ENCODE measurements at regions not wholly inside any gene's neighbourhood (a gene's known extent, or its start where the extent isn't known, plus 50 kb on each side); places are given as distances from the start of the nearest gene placed in this dataset.
A peak's percentile ranks its signal among the peaks of the same experiment; 100 is the strongest.
"Not testable (repeated sequence)": the region's sequence is repeated elsewhere in the genome, so short reads cannot be mapped to it uniquely, and the experiment has no call there.

GRCh38 chr3:137709011-137709601 lies 55.0 kb upstream of the SOX14 start:
- intact Hi-C loops (cut with micrococcal nuclease), result no loop called here
- Histone ChIP-seq H2BK120ac (ENCODE audit: low read depth, low read length) (no peak overlapping the region), H3K9me3 (ENCODE audit: control insufficient read depth, insufficient read depth, low read length) (peaks cover 3% of the 10 kb centered on the region; the same call in 1 of the 2 replicates)

GRCh38 chr3:137713965-137714364 lies 50.1 kb upstream of the SOX14 start:
- H3K23ac ChIP-seq (ENCODE audit: low read depth, low read length); H3K27me3 ChIP-seq (ENCODE audit: control insufficient read depth, insufficient read depth, low read length); H2BK15ac ChIP-seq (ENCODE audit: low read depth, low read length); H3K4me1 ChIP-seq (ENCODE audit: control insufficient read depth, insufficient read depth, low read length); H3K27ac ChIP-seq (ENCODE audit: insufficient read depth, low read length); H3K18ac ChIP-seq (ENCODE audit: low read depth, low read length); H2BK20ac ChIP-seq (ENCODE audit: low read depth, low read length); in situ Hi-C loops (cut with MboI; ENCODE audit: low sequenced_read_pairs); H4K5ac ChIP-seq (ENCODE audit: low read depth, low read length); H3K4ac ChIP-seq (ENCODE audit: low read depth, low read length); H3K9me3 ChIP-seq (ENCODE audit: control insufficient read depth, insufficient read depth, low read length); H3K36me3 ChIP-seq (ENCODE audit: control insufficient read depth, insufficient read depth, low read length); H3K9ac ChIP-seq (ENCODE audit: low read depth, low read length); H3K4me2 ChIP-seq (ENCODE audit: low read depth, low read length); H2BK5ac ChIP-seq (ENCODE audit: low read depth, low read length, poor library complexity, severe bottlenecking); H3K79me1 ChIP-seq (ENCODE audit: low read depth in 1 of 2, low read length in 2 of 2); H4K91ac ChIP-seq (ENCODE audit: insufficient read depth, low read depth, low read length); dilution Hi-C loops (cut with HindIII; ENCODE audit: low sequenced_read_pairs, unreplicated experiment); DNase-seq; H2BK120ac ChIP-seq (ENCODE audit: low read depth, low read length); ATAC-seq (ENCODE audit: low read depth); H4K20me1 ChIP-seq (ENCODE audit: insufficient read depth, low read length); POLR2A ChIA-PET (ENCODE audit: unreplicated experiment); H4K8ac ChIP-seq (ENCODE audit: low read depth in 2 of 2, low read length in 2 of 2); H3K4me3 ChIP-seq (ENCODE audit: insufficient read depth, low read depth, low read length); H3K14ac ChIP-seq (replicated peaks; ENCODE audit: low read depth, low read length); H2AK9ac ChIP-seq (replicated peaks; ENCODE audit: low read depth, low read length, poor library complexity); intact Hi-C loops (cut with micrococcal nuclease); CTCF ChIA-PET; H3K9me1 ChIP-seq (ENCODE audit: insufficient read depth, low read length); BruUV-seq (replicated peaks); H2AFZ ChIP-seq (replicated peaks; ENCODE audit: low read length, poor library complexity); H3K56ac ChIP-seq (ENCODE audit: extremely low read depth, insufficient read depth, low read length); H2AK5ac ChIP-seq (ENCODE audit: low read depth, low read length): not testable (repeated sequence)
- 47% methylated on average over 4 of the region's 6 CpGs; no CpG with 5 or more reads in 1 of the 2 experiments for WGBS, 2 experiments (ENCODE audit: extremely low coverage in 2 of 2, insufficient read length in 1 of 2)

More at GRCh38 chr3:137709011-137709601, 55.0 kb upstream of the SOX14 start:
- in situ Hi-C loops (cut with MboI; ENCODE audit: low sequenced_read_pairs) (no loop called here), dilution Hi-C loops (cut with HindIII; ENCODE audit: low sequenced_read_pairs, unreplicated experiment) (no loop called here)
- Histone ChIP-seq H3K56ac (ENCODE audit: extremely low read depth, insufficient read depth, low read length) (no peak overlapping the region), H2BK15ac (ENCODE audit: low read depth, low read length) (no peak overlapping the region), H2AK5ac (ENCODE audit: low read depth, low read length) (no peak overlapping the region), H4K91ac (ENCODE audit: insufficient read depth, low read depth, low read length) (no peak overlapping the region), H3K36me3 (ENCODE audit: control insufficient read depth, insufficient read depth, low read length) (no peaks in the 10 kb centered on the region), H3K23ac (ENCODE audit: low read depth, low read length) (no peak overlapping the region), H4K20me1 (ENCODE audit: insufficient read depth, low read length) (no peaks in the 10 kb centered on the region), H3K18ac (ENCODE audit: low read depth, low read length) (no peak overlapping the region), H3K4me1 (ENCODE audit: control insufficient read depth, insufficient read depth, low read length) (no peaks in the 10 kb centered on the region), H3K79me1 (ENCODE audit: low read depth in 1 of 2, low read length in 2 of 2) (no peaks in the 10 kb centered on the region), H3K4ac (ENCODE audit: low read depth, low read length) (no peak overlapping the region), H3K9me1 (ENCODE audit: insufficient read depth, low read length) (no peaks in the 10 kb centered on the region), H3K4me3 (ENCODE audit: insufficient read depth, low read depth, low read length) (no peak overlapping the region), H3K4me2 (ENCODE audit: low read depth, low read length) (no peak overlapping the region), H4K8ac (ENCODE audit: low read depth in 2 of 2, low read length in 2 of 2) (no peak overlapping the region), H2AK9ac (replicated peaks; ENCODE audit: low read depth, low read length, poor library complexity) (no peak overlapping the region), H3K9ac (ENCODE audit: low read depth, low read length) (no peak overlapping the region), H2BK5ac (ENCODE audit: low read depth, low read length, poor library complexity, severe bottlenecking) (no peak overlapping the region), H3K27ac (ENCODE audit: insufficient read depth, low read length) (no peak overlapping the region), H3K14ac (replicated peaks; ENCODE audit: low read depth, low read length) (no peak overlapping the region), H3K27me3 (ENCODE audit: control insufficient read depth, insufficient read depth, low read length) (no peaks in the 10 kb centered on the region), H2BK20ac (ENCODE audit: low read depth, low read length) (no peak overlapping the region), H2AFZ (replicated peaks; ENCODE audit: low read length, poor library complexity) (no peak overlapping the region), H4K5ac (ENCODE audit: low read depth, low read length) (no peak overlapping the region)
- ATAC-seq (ENCODE audit: low read depth) (no peak), DNase-seq (no peak)
- ChIA-PET POLR2A (ENCODE audit: unreplicated experiment) (no interaction called here), CTCF (interaction anchor here (0.5 kb wide), 1 partner anchor 37 kb away, joined by 3 read pairs; no protein-coding TSS in a partner anchor)
- BruUV-seq (replicated peaks), result no TSS peak
- WGBS, 2 experiments (ENCODE audit: extremely low coverage in 2 of 2, insufficient read length in 1 of 2), result no CpG with 5 or more reads among the region's 3 CpGs
- TF ChIP-seq NFE2L2 (IDR thresholded peaks at IDR 0.05; ENCODE audit: low read depth, low read length) (no peak), CTCF (conservative IDR thresholded peaks at IDR 0.05; ENCODE audit: low read depth, low read length) (0 out of 2 replicates have a peak, but pooled peaks have one; percentile 7)
